ENCODE measurements at regions not wholly inside any gene's neighbourhood (a gene's known extent, or its start where the extent isn't known, plus 50 kb on each side); places are given as distances from the start of the nearest gene placed in this dataset.

GRCh38 chr10:131013281-131013912 is 298.1 kb downstream of the TCERG1L start:
- H3K4me1 Mint-ChIP-seq (ENCODE audit: low read depth): no peaks in the 10 kb centered on the region
- H3K36me3 Mint-ChIP-seq (ENCODE audit: low read depth): no peaks in the 10 kb centered on the region
- no peaks in the 10 kb centered on the region for H3K9me3 Mint-ChIP-seq
- no peak overlapping the region for H3K27ac Mint-ChIP-seq
- no peak for DNase-seq (ENCODE audit: low spot score)
- intact Hi-C loops (cut with micrococcal nuclease): no loop called here
- no peak overlapping the region for H3K4me3 Mint-ChIP-seq (ENCODE audit: low read depth)
- H3K27me3 Mint-ChIP-seq (ENCODE audit: low read depth): no peaks in the 10 kb centered on the region

GRCh38 chr10:131014271-131014670 is 297.2 kb downstream of the TCERG1L start:
- intact Hi-C loops (cut with micrococcal nuclease): no loop called here
- Mint-ChIP-seq H3K36me3 (ENCODE audit: low read depth) (no peaks in the 10 kb centered on the region), H3K27me3 (ENCODE audit: low read depth) (no peaks in the 10 kb centered on the region), H3K4me3 (ENCODE audit: low read depth) (no peak overlapping the region), H3K27ac (no peak overlapping the region), H3K4me1 (ENCODE audit: low read depth) (no peaks in the 10 kb centered on the region), H3K9me3 (no peaks in the 10 kb centered on the region)
- no peak for DNase-seq (ENCODE audit: low spot score)

- Mint-ChIP-seq H3K36me3 (ENCODE audit: low read depth) (no peaks in the 10 kb centered on the region), H3K4me1 (ENCODE audit: low read depth) (no peaks in the 10 kb centered on the region), H3K27me3 (ENCODE audit: low read depth) (no peaks in the 10 kb centered on the region), H3K9me3 (no peaks in the 10 kb centered on the region), H3K4me3 (ENCODE audit: low read depth) (no peak overlapping the region), H3K27ac (no peak overlapping the region)
- intact Hi-C loops (cut with micrococcal nuclease): no loop called here
- no peak for DNase-seq (ENCODE audit: low spot score)
Measured at GRCh38 chr10:131015271-131015670, 296.2 kb downstream of the TCERG1L start.

- intact Hi-C loops (cut with micrococcal nuclease): no loop called here
- no peaks in the 10 kb centered on the region for H3K4me1 Mint-ChIP-seq (ENCODE audit: low read depth)
- DNase-seq (ENCODE audit: low spot score): no peak
- no peaks in the 10 kb centered on the region for H3K9me3 Mint-ChIP-seq
- H3K27me3 Mint-ChIP-seq (ENCODE audit: low read depth): no peaks in the 10 kb centered on the region
- no peak overlapping the region for H3K4me3 Mint-ChIP-seq (ENCODE audit: low read depth)
- no peak overlapping the region for H3K27ac Mint-ChIP-seq
- H3K36me3 Mint-ChIP-seq (ENCODE audit: low read depth): no peaks in the 10 kb centered on the region
Measured at GRCh38 chr10:131016556-131016955, 295.0 kb downstream of the TCERG1L start.

GRCh38 chr10:131017566-131018285 is 293.8 kb downstream of the TCERG1L start:
- H3K4me3 Mint-ChIP-seq (ENCODE audit: low read depth): no peak overlapping the region
- no peak overlapping the region for H3K27ac Mint-ChIP-seq
- intact Hi-C loops (cut with micrococcal nuclease): no loop called here
- no peaks in the 10 kb centered on the region for H3K9me3 Mint-ChIP-seq
- no peaks in the 10 kb centered on the region for H3K36me3 Mint-ChIP-seq (ENCODE audit: low read depth)
- DNase-seq (ENCODE audit: low spot score): no peak
- no peaks in the 10 kb centered on the region for H3K4me1 Mint-ChIP-seq (ENCODE audit: low read depth)
- H3K27me3 Mint-ChIP-seq (ENCODE audit: low read depth): no peaks in the 10 kb centered on the region

- H3K27me3 Mint-ChIP-seq (ENCODE audit: low read depth): no peaks in the 10 kb centered on the region
- H3K4me1 Mint-ChIP-seq (ENCODE audit: low read depth): no peaks in the 10 kb centered on the region
- no peak for DNase-seq (ENCODE audit: low spot score)
- H3K27ac Mint-ChIP-seq: no peak overlapping the region
- no peak overlapping the region for H3K4me3 Mint-ChIP-seq (ENCODE audit: low read depth)
- intact Hi-C loops (cut with micrococcal nuclease): no loop called here
- H3K9me3 Mint-ChIP-seq: no peaks in the 10 kb centered on the region
- H3K36me3 Mint-ChIP-seq (ENCODE audit: low read depth): no peaks in the 10 kb centered on the region
Measured at GRCh38 chr10:131018886-131019500, 292.5 kb downstream of the TCERG1L start.

- Mint-ChIP-seq H3K36me3 (ENCODE audit: low read depth) (no peaks in the 10 kb centered on the region), H3K27me3 (ENCODE audit: low read depth) (no peaks in the 10 kb centered on the region), H3K27ac (no peak overlapping the region), H3K4me3 (ENCODE audit: low read depth) (no peak overlapping the region), H3K9me3 (no peaks in the 10 kb centered on the region), H3K4me1 (ENCODE audit: low read depth) (no peaks in the 10 kb centered on the region)
- no peak for DNase-seq (ENCODE audit: low spot score)
- intact Hi-C loops (cut with micrococcal nuclease): no loop called here
Measured at GRCh38 chr10:131019696-131020095, 291.8 kb downstream of the TCERG1L start.

GRCh38 chr10:131020775-131021174 is 290.7 kb downstream of the TCERG1L start:
- no peak for DNase-seq (ENCODE audit: low spot score)
- intact Hi-C loops (cut with micrococcal nuclease): no loop called here
- no peak overlapping the region for H3K27ac Mint-ChIP-seq
- no peaks in the 10 kb centered on the region for H3K36me3 Mint-ChIP-seq (ENCODE audit: low read depth)
- H3K4me1 Mint-ChIP-seq (ENCODE audit: low read depth): no peaks in the 10 kb centered on the region
- no peaks in the 10 kb centered on the region for H3K9me3 Mint-ChIP-seq
- no peak overlapping the region for H3K4me3 Mint-ChIP-seq (ENCODE audit: low read depth)
- no peaks in the 10 kb centered on the region for H3K27me3 Mint-ChIP-seq (ENCODE audit: low read depth)

GRCh38 chr10:131021246-131021895 is 290.1 kb downstream of the TCERG1L start:
- no peaks in the 10 kb centered on the region for H3K27me3 Mint-ChIP-seq (ENCODE audit: low read depth)
- H3K36me3 Mint-ChIP-seq (ENCODE audit: low read depth): no peaks in the 10 kb centered on the region
- DNase-seq (ENCODE audit: low spot score): no peak
- H3K4me3 Mint-ChIP-seq (ENCODE audit: low read depth): no peak overlapping the region
- no peak overlapping the region for H3K27ac Mint-ChIP-seq
- no peaks in the 10 kb centered on the region for H3K4me1 Mint-ChIP-seq (ENCODE audit: low read depth)
- H3K9me3 Mint-ChIP-seq: no peaks in the 10 kb centered on the region
- intact Hi-C loops (cut with micrococcal nuclease): no loop called here

- no peaks in the 10 kb centered on the region for H3K27me3 Mint-ChIP-seq (ENCODE audit: low read depth)
- H3K4me3 Mint-ChIP-seq (ENCODE audit: low read depth): no peak overlapping the region
- no peak overlapping the region for H3K27ac Mint-ChIP-seq
- intact Hi-C loops (cut with micrococcal nuclease): no loop called here
- DNase-seq (ENCODE audit: low spot score): no peak
- no peaks in the 10 kb centered on the region for H3K9me3 Mint-ChIP-seq
- no peaks in the 10 kb centered on the region for H3K4me1 Mint-ChIP-seq (ENCODE audit: low read depth)
- H3K36me3 Mint-ChIP-seq (ENCODE audit: low read depth): no peaks in the 10 kb centered on the region
Measured at GRCh38 chr10:131021969-131022368, 289.6 kb downstream of the TCERG1L start.

GRCh38 chr10:131022369-131022768 is 289.2 kb downstream of the TCERG1L start:
- H3K36me3 Mint-ChIP-seq (ENCODE audit: low read depth): no peaks in the 10 kb centered on the region
- H3K27ac Mint-ChIP-seq: no peak overlapping the region
- no peaks in the 10 kb centered on the region for H3K9me3 Mint-ChIP-seq
- H3K4me1 Mint-ChIP-seq (ENCODE audit: low read depth): no peaks in the 10 kb centered on the region
- intact Hi-C loops (cut with micrococcal nuclease): no loop called here
- DNase-seq (ENCODE audit: low spot score): no peak
- H3K27me3 Mint-ChIP-seq (ENCODE audit: low read depth): no peaks in the 10 kb centered on the region
- H3K4me3 Mint-ChIP-seq (ENCODE audit: low read depth): no peak overlapping the region

GRCh38 chr10:131022981-131023380 is 288.5 kb downstream of the TCERG1L start:
- no peaks in the 10 kb centered on the region for H3K4me1 Mint-ChIP-seq (ENCODE audit: low read depth)
- no peaks in the 10 kb centered on the region for H3K36me3 Mint-ChIP-seq (ENCODE audit: low read depth)
- no peak overlapping the region for H3K4me3 Mint-ChIP-seq (ENCODE audit: low read depth)
- no peaks in the 10 kb centered on the region for H3K9me3 Mint-ChIP-seq
- intact Hi-C loops (cut with micrococcal nuclease): no loop called here
- no peaks in the 10 kb centered on the region for H3K27me3 Mint-ChIP-seq (ENCODE audit: low read depth)
- no peak for DNase-seq (ENCODE audit: low spot score)
- no peak overlapping the region for H3K27ac Mint-ChIP-seq
